ENCODE measurements at regions not wholly inside any gene's neighbourhood (a gene's known extent, or its start where the extent isn't known, plus 50 kb on each side); places are given as distances from the start of the nearest gene placed in this dataset.
"Not testable (repeated sequence)": the region's sequence is repeated elsewhere in the genome, so short reads cannot be mapped to it uniquely, and the experiment has no call there.

DNA sequence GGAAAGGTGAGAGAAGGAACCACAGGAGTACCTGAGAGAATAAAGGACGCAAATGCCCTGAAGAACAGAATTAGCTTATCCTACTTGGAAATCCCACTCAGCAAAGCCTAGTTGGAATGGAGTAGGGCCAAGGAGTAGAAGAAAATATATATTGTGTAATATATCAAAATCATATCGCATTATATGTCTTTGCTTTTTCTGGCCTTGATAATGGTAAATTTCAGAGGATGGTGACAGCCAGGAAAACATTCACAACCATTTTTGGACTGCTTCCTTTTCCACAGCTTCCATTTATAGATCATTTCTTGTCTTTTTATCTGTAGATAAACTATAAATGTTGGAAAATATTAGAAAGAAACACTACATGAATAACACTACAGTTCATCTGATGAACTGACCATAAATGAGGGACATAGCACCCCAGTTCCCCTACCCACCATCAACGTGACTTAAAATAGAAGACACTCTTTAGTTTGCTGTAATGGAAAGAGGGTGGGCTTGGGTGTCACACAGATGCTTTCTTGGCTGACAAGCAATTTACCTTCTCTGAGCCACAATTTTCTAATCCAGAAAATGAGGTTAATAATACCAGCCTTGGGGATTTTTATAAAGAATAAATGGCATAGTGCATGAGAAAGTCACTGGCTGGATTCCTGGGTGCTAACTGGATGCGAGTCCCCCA is 569.6 kb downstream of the NTRK3 start:
- DNase-seq (ENCODE audit: low spot score) = no peak
- intact Hi-C loops (cut with DNase I) = no loop called here

DNA sequence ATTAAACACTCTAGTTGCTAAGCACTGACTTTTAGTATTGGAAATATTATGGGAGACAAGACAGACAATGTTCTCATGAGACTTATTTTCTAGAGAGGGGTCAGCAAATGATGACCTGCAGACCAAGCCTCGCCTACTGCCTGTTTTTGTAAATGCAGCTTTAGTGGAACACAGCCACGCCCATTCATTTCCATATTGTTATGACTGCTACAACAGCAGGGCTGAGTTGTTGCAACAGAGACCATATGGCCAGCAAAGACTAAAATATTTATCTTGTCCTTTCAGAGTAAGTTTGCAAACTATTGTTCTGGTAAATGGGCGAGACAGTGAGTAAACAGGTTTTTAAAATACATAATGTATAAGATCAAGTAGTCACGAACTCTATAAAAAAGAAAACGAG is 570.2 kb downstream of the NTRK3 start:
- intact Hi-C loops (cut with DNase I) = no loop called here
- DNase-seq (ENCODE audit: low spot score) = no peak

DNA sequence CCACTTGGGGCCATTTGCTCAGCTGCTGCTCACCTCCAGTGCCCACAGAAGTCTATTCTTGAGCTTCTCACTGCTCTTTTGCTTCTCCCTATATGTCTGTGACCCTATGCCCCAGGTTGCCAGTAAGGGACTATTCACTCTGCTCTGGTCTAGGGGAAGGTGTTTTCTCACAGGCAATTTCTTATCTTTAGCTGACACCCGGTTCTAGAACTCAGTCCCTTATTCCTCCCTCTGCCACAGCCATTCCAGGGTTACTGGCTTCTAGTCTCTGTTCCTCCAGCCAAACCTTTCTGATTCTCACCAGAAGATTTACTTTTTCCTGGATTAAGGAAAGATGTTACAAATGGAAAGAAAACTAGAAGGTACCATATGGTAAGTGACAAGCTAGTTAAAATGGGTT is 574.0 kb downstream of the NTRK3 start:
- intact Hi-C loops (cut with DNase I) = no loop called here
- no peak for DNase-seq (ENCODE audit: low spot score)

DNA sequence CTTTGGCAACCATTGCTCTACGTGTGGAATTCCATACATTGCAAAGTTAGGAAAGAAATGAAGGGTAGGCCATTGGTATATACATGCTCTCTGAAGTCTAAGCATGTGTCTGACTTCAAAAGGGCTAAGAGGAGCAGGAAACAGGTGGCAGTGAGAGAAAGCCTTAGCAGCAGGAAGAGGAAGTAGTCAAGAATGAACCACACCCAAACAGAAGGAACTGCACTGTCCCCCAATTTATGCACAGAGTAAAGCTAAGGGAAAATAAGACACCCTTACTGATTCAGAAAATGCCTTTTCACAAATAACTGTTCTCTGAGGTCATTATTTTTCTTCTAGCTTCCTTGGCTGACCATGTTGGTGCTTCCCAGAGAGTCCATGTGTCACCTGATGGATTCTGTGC is 575.4 kb downstream of the NTRK3 start:
- DNase-seq (ENCODE audit: low spot score) = no peak
- intact Hi-C loops (cut with DNase I) = no loop called here

DNA sequence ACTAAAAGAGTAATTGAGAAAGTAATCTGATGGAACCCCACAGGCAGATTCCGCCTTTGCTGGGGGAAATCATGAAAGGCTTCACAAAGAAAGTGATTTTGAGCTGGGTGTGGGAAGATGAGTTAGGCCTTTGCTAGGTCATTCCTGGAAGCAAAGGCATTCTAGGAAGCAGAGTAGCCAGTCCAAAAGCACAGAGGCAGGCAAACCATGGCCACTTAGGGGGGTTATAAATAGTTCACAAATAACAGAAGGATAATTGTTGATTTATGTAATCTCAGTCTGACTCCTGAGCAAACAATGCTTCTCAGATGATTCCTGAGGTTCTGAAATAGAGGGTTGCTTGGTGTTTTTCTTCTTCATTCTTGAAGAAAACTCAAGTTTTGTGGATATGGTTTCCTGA is 576.3 kb downstream of the NTRK3 start:
- DNase-seq (ENCODE audit: low spot score) = no peak
- intact Hi-C loops (cut with DNase I) = no loop called here

DNA sequence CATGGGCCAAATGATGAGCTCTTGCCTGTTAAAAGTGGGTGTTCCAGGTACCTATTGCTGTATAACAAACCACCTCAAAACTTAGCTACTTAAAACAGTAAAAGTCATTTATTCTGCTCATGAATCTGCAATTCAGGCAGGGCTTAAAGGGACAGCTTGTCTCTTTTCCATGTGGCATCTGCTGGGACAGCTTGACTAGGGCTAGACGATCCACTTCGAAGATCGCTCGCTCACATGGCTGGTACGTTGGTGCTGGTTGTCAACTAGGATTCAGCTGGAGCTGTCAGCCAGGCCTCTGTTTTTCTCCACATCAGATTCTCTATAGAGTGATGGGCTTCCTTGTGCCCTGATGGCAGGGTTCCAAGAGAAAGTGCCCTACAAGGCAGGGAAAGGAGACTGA is 581.3 kb downstream of the NTRK3 start:
- intact Hi-C loops (cut with DNase I) = loop anchor here (10.0 kb wide), 1 partner anchor 340 kb away; no protein-coding TSS in a partner anchor
- DNase-seq (ENCODE audit: low spot score) = no peak

DNA sequence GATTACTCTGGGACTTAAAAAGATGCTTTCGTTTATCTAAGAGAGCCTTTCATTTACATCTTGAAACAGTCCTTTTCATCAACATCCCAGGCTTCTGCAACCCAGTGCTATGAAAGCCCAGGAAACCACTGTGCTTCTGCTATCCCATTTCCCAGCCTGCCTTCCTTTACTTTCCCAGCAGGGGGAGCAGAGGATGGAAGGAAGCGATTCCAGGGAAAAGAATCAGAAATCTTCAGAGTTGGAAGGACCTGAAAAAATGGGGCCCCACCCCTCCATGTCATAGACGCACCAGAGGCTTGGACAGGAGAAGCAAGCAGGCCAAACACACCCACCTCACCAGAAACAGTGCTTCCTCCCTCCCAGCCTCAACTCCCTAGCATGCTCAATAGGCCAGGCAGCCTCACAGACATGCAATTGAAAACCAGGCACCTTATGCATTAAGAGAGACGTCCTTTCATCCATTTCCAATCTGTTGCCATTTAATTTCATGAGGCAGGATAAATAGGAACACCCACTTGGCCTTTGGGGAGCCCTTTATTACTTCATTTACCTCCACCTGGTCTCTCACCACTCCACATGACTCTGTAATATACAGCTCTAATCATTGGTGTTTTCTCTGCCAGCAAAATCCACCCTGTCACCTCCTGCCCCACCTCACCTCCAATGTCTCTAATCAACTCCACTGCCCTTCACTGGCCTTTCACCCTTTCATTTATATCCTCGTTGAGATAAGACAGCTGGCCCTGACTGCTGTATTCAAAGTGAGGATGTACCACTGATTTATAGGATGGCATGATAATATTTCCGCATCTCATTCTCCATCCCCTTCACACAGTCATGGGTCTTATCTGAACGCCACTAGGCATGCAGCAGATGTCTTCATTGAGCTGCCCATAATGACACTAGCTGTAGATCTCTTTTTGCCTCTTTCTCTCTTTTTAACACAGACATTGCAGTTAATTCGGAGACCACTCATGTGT is 583.9 kb downstream of the NTRK3 start:
- intact Hi-C loops (cut with DNase I) = loop anchor here (5.0 to 10.0 kb wide), 2 partner anchors 342 to 575 kb away; no protein-coding TSS in a partner anchor
- DNase-seq (ENCODE audit: low spot score) = no peak

DNA sequence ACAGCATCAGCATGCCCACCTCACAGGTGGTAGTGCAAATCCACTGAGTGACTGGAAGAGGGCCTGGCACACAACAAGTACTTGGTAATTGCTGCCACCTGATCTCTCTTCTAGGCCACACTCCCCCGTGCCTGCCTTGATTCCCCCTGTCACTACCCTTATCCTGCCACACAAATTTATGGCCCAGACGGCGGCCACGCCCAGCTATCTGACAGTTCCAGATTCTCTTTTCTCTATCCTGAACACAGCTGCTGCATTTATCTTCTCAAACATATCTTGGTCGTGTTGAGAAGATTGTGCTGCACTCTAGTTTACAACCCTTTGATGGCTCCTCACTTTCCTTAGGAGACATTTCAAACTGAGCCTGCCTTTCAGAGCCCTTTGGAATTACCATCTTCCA is 585.2 kb downstream of the NTRK3 start:
- intact Hi-C loops (cut with DNase I) = loop anchor here (5.0 to 10.0 kb wide), 2 partner anchors 344 to 576 kb away; no protein-coding TSS in a partner anchor
- DNase-seq (ENCODE audit: low spot score) = no peak

DNA sequence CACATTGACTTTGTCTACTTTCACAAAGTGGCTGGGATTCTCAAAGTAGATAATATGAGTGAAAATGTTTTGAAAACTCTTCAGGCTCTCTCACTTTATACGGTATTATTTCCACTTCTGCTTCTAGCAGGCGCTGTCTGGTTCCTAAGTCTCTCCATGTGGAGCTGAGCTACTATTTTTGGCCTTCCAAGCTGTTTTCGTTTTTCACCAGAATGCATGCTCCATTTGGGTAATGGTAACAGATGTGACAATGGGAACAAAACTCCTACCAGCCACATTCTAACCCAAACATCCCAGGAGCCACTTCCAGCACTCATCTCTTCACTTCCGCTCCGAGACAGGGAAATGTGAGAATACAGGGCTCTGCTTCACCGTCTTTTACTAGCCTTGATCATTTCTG is 586.7 kb downstream of the NTRK3 start:
- DNase-seq (ENCODE audit: low spot score) = no peak
- intact Hi-C loops (cut with DNase I) = loop anchor here (5.0 to 10.0 kb wide), 2 partner anchors 345 to 577 kb away; no protein-coding TSS in a partner anchor

DNA sequence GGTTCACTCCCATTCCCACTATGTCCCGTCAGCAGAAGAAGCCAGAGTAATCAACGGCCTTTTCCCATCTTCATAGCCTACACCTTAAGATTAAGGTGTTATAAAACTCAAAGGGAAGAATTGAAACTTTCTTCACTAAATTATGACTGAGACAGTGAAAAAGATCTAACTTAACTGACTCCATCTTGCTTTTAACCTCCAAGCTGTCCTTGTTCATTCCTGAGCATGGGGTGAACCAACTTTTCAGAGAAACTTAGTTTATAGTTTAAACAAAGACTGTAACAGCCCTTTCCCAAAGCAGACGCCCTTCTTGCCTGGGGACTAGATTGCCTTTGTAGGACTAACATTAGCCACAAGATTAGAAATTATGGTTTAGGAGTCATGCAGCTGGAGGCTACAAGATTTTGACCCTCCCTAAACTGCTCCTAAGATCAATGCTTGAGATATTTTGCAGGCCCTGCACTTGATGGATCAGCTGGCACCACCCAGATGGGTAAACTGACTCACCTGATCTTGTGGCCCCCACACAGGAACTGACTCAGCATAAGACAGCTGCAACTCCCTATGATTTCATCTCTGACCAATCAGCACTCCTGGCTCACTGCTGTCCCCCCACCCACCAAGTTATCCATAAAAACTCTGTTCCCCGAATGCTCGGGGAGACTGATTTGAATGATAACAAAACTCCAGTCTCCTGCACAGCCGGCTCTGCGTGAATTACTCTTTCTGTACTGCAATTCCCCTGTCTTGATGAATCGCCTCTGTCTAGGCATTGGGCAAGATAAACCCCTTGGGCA is 587.6 kb downstream of the NTRK3 start:
- DNase-seq (ENCODE audit: low spot score); intact Hi-C loops (cut with DNase I): not testable (repeated sequence)

DNA sequence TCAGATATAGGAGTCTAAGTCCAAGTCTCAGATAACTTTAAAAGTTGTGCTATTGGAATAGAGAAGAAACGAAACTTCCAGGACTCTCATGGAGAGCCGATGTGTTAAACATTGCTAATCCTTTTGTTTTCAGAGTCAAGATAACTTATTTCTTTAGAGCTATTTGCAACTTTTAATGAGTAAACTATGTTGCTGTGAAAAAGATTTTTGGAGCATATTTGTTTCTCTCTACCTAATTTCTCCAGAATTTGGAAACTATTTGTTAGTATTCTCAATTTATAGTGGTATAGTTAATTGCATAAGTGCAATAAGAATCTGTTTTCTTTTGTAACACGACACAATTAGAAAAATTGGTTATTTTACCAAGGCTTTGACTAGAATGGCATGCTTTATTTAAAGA is 588.9 kb downstream of the NTRK3 start:
- DNase-seq (ENCODE audit: low spot score) = no peak
- intact Hi-C loops (cut with DNase I) = no loop called here

DNA sequence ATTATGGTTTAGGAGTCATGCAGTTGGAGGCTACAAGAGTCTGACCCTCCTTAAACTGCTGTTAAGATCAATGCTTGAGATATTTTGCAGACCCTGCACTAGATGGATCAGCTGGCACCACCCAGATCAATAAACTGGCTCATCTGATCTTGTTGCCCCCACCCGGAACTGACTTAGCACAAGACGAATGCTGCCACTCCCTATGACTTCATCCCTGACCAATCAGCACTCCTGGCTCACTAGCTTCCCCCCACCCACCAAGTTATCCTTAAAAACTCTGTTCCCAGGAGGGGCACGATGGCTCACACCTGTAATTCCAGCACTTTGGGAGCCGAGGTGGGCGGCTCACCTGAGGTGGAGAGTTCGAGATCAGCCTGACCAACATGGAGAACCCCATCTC is 594.0 kb downstream of the NTRK3 start:
- intact Hi-C loops (cut with DNase I) = no loop called here
- no peak for DNase-seq (ENCODE audit: low spot score)

DNA sequence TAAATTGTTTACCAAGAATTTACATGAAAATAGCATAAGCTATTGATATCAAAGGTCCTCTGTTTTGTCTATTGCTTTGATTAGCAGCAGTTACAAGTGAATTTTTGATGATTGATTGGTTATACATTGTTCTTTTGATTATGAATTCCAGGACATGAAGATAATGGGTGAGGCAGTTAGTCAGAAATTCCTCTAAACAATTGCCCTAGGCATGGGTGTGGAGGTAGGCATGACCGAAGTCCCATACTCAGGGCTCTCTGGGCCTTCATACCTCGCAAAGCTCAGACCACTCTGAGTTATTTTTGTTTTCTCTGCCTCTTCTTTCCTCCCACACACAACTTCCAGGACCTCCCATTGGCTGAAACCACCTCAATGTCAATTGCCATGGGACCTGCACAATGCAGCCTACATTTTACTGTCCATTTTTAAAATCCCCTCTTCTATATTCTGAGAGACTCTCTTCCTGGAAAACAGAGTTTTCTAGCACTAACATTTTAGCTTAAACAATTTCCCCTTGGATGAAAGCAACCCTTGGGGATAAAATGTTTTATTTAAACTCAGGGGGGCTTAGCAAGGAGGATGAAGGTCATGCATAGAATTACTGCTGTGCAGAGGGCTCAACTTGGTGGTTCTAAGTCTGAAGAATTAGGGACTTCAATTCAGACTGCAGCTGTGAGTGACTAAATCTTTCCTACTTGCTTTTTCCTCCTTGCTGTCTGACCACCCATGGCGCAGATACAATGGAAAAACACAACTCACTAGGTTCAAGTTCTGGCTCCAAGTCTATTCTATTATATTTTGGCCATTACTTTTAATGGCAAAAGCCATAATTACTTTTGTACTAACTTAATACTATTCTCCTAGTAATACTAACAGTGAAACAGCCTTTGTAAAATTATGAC is 594.8 kb downstream of the NTRK3 start:
- intact Hi-C loops (cut with DNase I) = no loop called here
- DNase-seq (ENCODE audit: low spot score) = no peak

DNA sequence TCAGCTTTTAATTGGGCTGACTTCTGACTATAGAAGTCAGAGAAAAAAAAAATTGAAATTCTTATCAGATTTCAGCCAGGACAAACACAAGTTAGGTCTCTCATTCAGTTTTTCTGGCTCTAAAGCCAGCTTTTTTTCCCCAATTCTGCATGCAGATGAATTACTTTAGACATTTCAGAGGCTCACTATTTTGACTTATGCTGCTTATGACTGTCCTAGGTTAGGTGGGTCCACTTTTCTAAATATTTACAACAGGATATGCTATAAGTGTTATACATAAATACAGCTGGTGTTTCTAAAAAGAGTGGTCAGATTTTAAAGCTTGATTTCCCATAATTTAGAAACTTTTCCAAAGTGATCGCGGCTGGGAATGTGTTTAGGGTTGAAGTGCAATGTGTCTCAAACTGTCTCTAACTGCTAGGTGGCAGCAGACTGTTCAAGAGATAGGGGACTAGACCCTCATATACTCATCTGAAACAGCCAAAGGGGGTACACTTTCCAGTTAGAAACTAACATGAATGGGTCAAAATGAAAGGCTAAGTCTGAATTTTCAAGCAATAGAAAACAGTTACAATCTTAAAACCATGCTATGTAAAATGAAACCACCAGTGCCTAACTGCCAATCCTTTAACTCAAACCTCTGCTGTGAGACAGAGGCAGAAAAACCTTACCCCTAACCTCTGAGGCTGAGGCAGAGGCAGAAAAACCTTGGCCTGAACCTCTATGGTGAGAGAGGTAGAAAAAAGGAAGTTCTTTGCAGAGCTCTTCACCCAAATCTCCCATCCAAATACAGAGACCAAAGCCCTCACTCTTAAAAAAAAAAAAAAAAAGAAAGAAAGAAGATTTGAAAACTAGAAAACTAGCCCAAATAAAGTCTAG is 596.0 kb downstream of the NTRK3 start:
- intact Hi-C loops (cut with DNase I) = no loop called here
- no peak for DNase-seq (ENCODE audit: low spot score)

DNA sequence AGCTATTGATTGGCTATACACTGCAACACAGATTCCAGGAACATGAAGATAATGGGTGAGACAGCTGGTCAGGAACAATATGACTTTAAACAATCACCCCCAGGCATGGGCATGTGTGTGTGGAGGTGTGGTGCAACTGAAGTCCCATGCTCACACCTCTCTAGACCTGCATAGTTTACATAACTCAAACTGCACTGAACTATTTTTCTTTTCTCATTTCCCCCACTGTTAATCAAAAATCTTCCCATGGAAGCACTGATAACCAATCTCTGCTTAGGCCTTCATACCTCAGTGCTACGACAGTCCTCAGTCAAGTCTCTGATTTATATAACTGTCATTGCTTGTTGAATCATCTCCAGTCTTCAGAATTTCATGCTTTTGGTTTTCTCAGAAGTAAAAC is 600.2 kb downstream of the NTRK3 start:
- no peak for DNase-seq (ENCODE audit: low spot score)
- intact Hi-C loops (cut with DNase I) = no loop called here

DNA sequence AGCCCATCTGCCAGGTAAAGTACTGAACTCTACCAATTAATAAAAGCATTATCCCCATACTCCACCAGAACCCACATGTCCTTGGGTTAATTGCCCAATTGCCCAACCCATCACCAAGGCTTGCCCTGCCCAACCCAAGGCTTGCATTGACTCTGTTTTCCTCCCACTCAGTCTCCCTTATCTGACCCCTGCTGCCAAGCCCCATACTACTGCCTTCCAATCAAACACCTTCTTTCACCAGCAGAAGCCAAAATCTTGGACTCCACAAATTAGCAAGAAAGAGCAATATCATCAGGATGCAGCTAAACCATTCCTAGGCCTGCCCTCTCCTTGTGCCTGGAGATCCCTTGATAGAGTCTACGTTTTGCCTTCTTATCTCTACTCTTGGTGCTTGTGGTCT is 602.9 kb downstream of the NTRK3 start:
- DNase-seq (ENCODE audit: low spot score) = no peak
- intact Hi-C loops (cut with DNase I) = no loop called here

DNA sequence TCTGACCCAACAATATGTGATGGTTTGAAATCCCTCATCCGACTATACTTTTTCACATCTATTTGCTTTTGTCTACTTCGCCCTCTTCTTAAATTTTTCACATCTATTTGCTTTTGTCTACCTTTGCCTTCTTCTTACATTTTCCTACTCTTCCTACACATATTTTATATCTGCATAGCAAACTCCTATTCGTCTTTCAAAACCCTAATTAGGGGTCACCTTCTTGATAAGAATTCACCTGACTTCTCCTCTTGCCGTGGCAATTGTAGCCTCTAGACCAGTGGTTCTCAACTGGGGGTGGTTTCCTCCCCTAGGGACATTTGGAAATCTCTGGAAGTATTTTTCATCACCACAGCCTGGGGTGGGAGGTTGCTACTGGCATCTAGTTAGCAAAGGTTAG is 607.4 kb downstream of the NTRK3 start:
- intact Hi-C loops (cut with DNase I) = no loop called here
- no peak for DNase-seq (ENCODE audit: low spot score)

DNA sequence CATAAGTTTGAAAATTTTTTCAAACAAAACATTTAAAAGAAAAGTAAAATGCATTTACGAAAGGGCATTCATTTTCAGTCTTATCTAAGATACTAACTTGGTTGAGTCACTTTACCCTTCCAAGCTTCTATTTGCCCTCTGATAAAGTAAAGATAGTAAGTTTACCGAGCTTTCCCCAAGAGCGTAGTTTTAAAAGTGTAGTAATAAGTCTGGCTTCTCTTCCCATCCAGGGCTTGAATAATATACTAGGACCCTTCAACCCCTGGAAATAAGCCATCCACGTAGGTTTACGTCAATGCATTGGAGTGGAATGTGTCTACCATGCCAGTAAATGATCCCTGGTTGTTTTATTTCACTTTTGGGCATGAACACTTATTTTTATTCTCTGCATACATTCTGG is 608.3 kb downstream of the NTRK3 start:
- DNase-seq (ENCODE audit: low spot score) = no peak
- intact Hi-C loops (cut with DNase I) = no loop called here
